Stomach (tissue), 8 donors: ENCODE measurements at regions not wholly inside any gene's neighbourhood (a gene's known extent, or its start where the extent isn't known, plus 50 kb on each side); places are given as distances from the start of the nearest gene placed in this dataset.

ENCODE experiments used
- DNase-seq, 2 donors: peaks; one replicate each; pipeline versions ENCODE4 v3.0.0 to v3.0.0-alpha.2; 2013 to 2019
- H3K27ac ChIP-seq, 5 donors: fragments of 200-600 bp in 4 of 5; sonication (generic) in 4 of 5; one replicate each; pipeline ENCODE4 v1.5.1; 2013 to 2019; ENCODE audit warnings: mild to moderate bottlenecking in 1 of 5, moderate library complexity in 1 of 5
- H3K27me3 ChIP-seq, 3 donors: fragments of 200-600 bp; sonication (generic); one replicate each; pipeline ENCODE4 v1.5.1; 2017 to 2019; ENCODE audit warnings: mixed run types in 1 of 3
- H3K36me3 ChIP-seq, 4 donors: fragments of 200-600 bp; sonication (generic); 1 replicate in 3 of 4; 2 replicates in 1 of 4; pipeline ENCODE4 v1.5.1; 2016 to 2019
- H3K4me1 ChIP-seq, 4 donors: fragments of 200-600 bp; sonication (generic); one replicate each; pipeline ENCODE4 v1.5.1; 2016 to 2019
- H3K4me3 ChIP-seq, 4 donors: fragments of 200-600 bp; sonication (generic) in 3 of 4; one replicate each; pipeline ENCODE4 v1.5.1; 2016 to 2019; ENCODE audit warnings: mild to moderate bottlenecking in 1 of 4
- H3K9me3 ChIP-seq, 4 donors: fragments of 200-600 bp; sonication (generic); one replicate each; pipeline ENCODE4 v1.5.1; 2016 to 2019
- EP300 ChIP-seq: sonication (generic); formaldehyde crosslinking; IDR thresholded peaks from one replicate; pipeline ENCODE4 v1.6.1; 2017; ENCODE audit warnings: antibody characterized with exemption
- POLR2A ChIP-seq, 4 donors: fragments of 450-650 bp; IDR thresholded peaks; one replicate each; pipeline ENCODE4 v1.6.1; 2016; ENCODE audit warnings: antibody characterized with exemption in 4 of 4, control low read depth in 2 of 4, mild to moderate bottlenecking in 1 of 4, moderate library complexity in 1 of 4
- POLR2AphosphoS5 ChIP-seq, 3 donors: sonication (generic); formaldehyde crosslinking; IDR thresholded peaks; one replicate each; pipeline ENCODE4 v1.6.1; 2016; ENCODE audit warnings: antibody characterized with exemption in 3 of 3
- WGBS, 5 donors: extraction: QIAGEN DNeasy Blood & Tissue Kit in 3 of 5; methylation state at CpG; one replicate each; pipeline versions ENCODE4 v1.1.5 to v1.1.7; 2013 to 2018; 5-methylcytosine and 5-hydroxymethylcytosine counted together
- intact Hi-C: fragments of 100-400 bp; cut with DNase I; formaldehyde crosslinking; loops from one replicate; pipeline ENCODE4 v1.15.1; 2023; ENCODE audit warnings: low total_unique reads
- TF ChIP-seq, protein P1 (sequence below), 7 experiments: fragments of 450-650 bp in 4 of 7; fragments of 200-600 bp in 3 of 7; sonication (generic) in 3 of 7; IDR thresholded peaks; one replicate each; pipeline ENCODE4 v1.5.1; 2016 to 2019; ENCODE audit warnings: antibody characterized with exemption in 7 of 7, control low read depth in 2 of 7, mild to moderate bottlenecking in 1 of 7
- donor health status: healthy with polysubstance abuse.
- donor health status: Bipolar disorder and iron deficiency.
- donor health status: healthy.

DNA sequence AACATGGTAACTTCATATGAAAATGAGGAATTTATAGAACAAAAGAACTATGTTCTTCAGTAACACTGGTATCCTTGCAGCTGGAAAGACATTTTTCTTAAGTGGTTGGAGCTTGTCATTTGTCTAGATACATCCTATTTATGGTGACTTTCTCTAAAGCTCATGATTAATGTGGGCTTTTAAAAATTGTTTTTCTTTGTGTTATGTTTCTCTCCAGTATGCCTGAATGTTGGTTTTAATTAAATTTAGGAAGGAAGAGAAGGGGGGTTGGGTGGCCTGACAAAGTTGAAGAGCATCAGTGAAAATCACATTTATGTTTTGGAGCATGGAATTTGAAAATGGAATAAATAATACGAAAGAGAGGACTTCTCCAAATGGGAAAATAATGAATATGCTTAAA is 457.1 kb upstream of the ETAA1 start:
- no peaks in the 10 kb centered on the region for H3K9me3 ChIP-seq
- TF ChIP-seq, protein P1, sequence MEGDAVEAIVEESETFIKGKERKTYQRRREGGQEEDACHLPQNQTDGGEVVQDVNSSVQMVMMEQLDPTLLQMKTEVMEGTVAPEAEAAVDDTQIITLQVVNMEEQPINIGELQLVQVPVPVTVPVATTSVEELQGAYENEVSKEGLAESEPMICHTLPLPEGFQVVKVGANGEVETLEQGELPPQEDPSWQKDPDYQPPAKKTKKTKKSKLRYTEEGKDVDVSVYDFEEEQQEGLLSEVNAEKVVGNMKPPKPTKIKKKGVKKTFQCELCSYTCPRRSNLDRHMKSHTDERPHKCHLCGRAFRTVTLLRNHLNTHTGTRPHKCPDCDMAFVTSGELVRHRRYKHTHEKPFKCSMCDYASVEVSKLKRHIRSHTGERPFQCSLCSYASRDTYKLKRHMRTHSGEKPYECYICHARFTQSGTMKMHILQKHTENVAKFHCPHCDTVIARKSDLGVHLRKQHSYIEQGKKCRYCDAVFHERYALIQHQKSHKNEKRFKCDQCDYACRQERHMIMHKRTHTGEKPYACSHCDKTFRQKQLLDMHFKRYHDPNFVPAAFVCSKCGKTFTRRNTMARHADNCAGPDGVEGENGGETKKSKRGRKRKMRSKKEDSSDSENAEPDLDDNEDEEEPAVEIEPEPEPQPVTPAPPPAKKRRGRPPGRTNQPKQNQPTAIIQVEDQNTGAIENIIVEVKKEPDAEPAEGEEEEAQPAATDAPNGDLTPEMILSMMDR (IDR thresholded peaks at IDR 0.05): no peak
- TF ChIP-seq POLR2AphosphoS5 (IDR thresholded peaks at IDR 0.05): no peak
- no peak for TF ChIP-seq EP300
- no peak for TF ChIP-seq POLR2A (IDR thresholded peaks at IDR 0.05)
- no peaks in the 10 kb centered on the region for H3K36me3 ChIP-seq
- 70 to 84% (median 75%) methylated on average over 1 of the region's 1 CpG for WGBS, 5 donors
- H3K27me3 ChIP-seq: no peaks in the 10 kb centered on the region
- H3K4me1 ChIP-seq: no peaks in the 10 kb centered on the region
- DNase-seq: no peak
- intact Hi-C loops: no loop called here
- no peak overlapping the region for H3K4me3 ChIP-seq
- no peak overlapping the region for H3K27ac ChIP-seq

DNA sequence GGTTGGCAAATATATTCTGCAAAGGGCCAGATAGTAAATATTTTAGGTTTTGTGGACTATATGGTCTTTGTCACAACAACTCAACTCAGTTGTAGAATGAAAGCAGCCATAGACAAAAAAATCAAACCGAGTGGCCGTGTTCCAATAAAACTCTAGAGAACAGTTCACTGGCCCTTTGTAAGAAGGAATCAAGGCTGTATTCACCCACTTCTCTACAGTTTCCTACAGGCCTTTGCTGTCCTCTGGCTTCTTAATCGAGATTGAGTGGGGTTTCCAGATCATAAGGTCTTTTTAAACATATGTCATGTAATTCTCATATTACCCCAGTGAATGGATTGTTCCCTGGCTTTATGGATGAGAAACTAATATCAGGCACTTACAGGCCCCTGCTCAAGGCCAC is 448.9 kb upstream of the ETAA1 start:
- H3K9me3 ChIP-seq: no peaks in the 10 kb centered on the region
- TF ChIP-seq POLR2A (IDR thresholded peaks at IDR 0.05) (no peak), POLR2AphosphoS5 (IDR thresholded peaks at IDR 0.05) (no peak), EP300 (no peak)
- TF ChIP-seq, protein P1 (IDR thresholded peaks at IDR 0.05): no peak
- no peak overlapping the region for H3K4me3 ChIP-seq
- H3K27ac ChIP-seq: no peak overlapping the region
- no peak for DNase-seq
- H3K27me3 ChIP-seq: no peaks in the 10 kb centered on the region
- intact Hi-C loops: no loop called here
- H3K4me1 ChIP-seq: no peaks in the 10 kb centered on the region
- 79 to 87% (median 82%) methylated on average over 3 of the region's 3 CpGs for WGBS, 5 donors
- no peaks in the 10 kb centered on the region for H3K36me3 ChIP-seq

DNA sequence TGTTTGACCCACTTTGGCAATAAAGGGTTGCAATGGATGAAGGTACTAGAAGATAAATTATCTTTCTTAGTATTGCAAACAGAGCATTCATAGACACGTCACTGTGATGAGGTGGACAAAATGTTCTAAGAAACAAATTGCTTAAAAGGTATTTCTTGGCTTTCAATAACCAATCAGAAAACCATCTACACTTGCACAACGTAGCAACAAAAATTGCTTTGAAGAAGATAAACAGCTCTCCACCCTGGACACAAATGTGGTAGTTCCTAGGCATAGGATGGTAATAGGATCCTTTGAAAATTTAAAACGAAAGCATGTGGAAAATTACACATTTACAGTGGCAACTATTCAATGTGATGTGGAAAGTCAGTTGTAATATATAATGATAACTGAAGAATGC is 439.9 kb upstream of the ETAA1 start:
- Histone ChIP-seq H3K4me1 (no peaks in the 10 kb centered on the region), H3K36me3 (no peaks in the 10 kb centered on the region), H3K4me3 (no peak overlapping the region), H3K27ac (no peak overlapping the region), H3K9me3 (no peaks in the 10 kb centered on the region), H3K27me3 (no peaks in the 10 kb centered on the region)
- no peak for DNase-seq
- 35 to 58% (median 48%) methylated on average over 3 of the region's 3 CpGs for WGBS, 5 donors
- intact Hi-C loops: no loop called here
- TF ChIP-seq POLR2A (IDR thresholded peaks at IDR 0.05): no peak
- TF ChIP-seq, protein P1 (IDR thresholded peaks at IDR 0.05): no peak
- no peak for TF ChIP-seq POLR2AphosphoS5 (IDR thresholded peaks at IDR 0.05)
- no peak for TF ChIP-seq EP300

DNA sequence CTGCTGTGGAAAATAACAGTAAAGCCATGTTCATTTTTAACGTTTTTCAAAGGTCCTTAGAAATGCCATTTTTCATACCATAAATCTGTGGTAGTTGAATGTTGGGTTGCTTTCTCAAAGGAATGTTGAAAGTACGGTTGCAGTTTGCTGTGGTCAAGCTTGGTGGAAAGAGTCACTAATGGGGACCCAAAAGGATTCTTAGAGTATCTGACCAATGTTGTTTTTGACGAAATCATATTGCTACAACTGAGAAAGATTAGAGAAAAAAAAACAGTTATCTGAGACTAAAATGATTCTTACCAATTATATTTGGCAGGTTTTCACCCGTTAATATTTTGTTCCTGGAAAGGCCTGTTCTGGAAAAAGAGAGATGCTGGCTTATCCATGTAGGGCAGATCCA is 439.5 kb upstream of the ETAA1 start:
- DNase-seq: no peak
- H3K27me3 ChIP-seq: no peaks in the 10 kb centered on the region
- H3K4me3 ChIP-seq: no peak overlapping the region
- no peak overlapping the region for H3K27ac ChIP-seq
- no peaks in the 10 kb centered on the region for H3K36me3 ChIP-seq
- no peaks in the 10 kb centered on the region for H3K4me1 ChIP-seq
- intact Hi-C loops: no loop called here
- no peak for TF ChIP-seq POLR2A (IDR thresholded peaks at IDR 0.05)
- TF ChIP-seq EP300: no peak
- TF ChIP-seq, protein P1 (IDR thresholded peaks at IDR 0.05): no peak
- TF ChIP-seq POLR2AphosphoS5 (IDR thresholded peaks at IDR 0.05): no peak
- no peaks in the 10 kb centered on the region for H3K9me3 ChIP-seq
- 73 to 87% (median 83%) methylated on average over 4 of the region's 4 CpGs for WGBS, 5 donors
